GM20000 (cell line): ENCODE measurements at regions not wholly inside any gene's neighbourhood (a gene's known extent, or its start where the extent isn't known, plus 50 kb on each side); places are given as distances from the start of the nearest gene placed in this dataset.

ENCODE experiments used
- DNase-seq: peaks from one replicate; pipeline ENCODE4 v3.0.0; 2012; ENCODE audit warnings: low spot score
- TF ChIP-seq, protein P1 (sequence below): IDR thresholded peaks from 2 replicates; pipeline ENCODE4 v1.5.1; 2012; ENCODE audit warnings: mild to moderate bottlenecking, control low read depth; ENCODE audit errors: extremely low read depth, missing control alignments

DNA sequence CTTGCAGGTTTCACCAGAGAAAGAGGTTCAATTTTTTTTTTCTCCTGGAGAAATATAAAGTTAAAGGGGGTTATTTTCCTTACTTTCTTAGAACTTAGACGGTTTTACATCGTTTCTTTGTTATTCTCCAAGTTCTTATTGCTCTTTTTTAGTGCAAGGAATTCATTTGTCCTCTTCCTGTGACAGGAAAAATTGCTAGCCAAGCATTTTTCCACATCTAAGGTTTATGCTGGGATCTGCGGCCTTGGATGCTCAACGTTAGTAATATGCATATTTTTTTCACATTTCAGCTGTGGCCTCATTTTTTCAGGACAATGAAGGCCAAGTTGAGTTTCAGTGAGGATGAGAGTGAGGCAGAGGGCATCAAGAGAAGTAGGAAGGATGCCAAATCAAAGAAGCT, 948.9 kb downstream of the PCDH19 start:
- no peak for DNase-seq
- TF ChIP-seq, protein P1, sequence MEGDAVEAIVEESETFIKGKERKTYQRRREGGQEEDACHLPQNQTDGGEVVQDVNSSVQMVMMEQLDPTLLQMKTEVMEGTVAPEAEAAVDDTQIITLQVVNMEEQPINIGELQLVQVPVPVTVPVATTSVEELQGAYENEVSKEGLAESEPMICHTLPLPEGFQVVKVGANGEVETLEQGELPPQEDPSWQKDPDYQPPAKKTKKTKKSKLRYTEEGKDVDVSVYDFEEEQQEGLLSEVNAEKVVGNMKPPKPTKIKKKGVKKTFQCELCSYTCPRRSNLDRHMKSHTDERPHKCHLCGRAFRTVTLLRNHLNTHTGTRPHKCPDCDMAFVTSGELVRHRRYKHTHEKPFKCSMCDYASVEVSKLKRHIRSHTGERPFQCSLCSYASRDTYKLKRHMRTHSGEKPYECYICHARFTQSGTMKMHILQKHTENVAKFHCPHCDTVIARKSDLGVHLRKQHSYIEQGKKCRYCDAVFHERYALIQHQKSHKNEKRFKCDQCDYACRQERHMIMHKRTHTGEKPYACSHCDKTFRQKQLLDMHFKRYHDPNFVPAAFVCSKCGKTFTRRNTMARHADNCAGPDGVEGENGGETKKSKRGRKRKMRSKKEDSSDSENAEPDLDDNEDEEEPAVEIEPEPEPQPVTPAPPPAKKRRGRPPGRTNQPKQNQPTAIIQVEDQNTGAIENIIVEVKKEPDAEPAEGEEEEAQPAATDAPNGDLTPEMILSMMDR: no peak

DNA sequence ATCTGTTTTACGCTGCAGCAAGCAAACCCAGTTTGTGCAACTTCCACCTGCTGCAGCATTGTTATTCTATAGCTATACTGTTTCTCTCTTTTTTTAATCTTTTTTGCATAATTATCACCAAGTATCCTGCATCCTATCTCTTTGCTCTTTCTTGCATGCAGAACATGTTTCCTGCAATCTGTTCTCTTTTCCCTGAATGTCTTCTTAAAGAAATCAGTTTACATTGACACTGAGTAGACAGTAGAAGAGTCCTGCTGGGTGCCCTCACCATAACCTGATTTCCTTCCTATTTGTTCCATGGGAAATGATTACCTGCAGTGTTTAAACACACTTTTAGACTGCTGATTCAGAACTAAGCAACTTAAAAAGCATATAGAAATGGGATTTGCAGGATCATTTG, 964.7 kb downstream of the PCDH19 start:
- no peak for DNase-seq
- TF ChIP-seq, protein P1: no peak

DNA sequence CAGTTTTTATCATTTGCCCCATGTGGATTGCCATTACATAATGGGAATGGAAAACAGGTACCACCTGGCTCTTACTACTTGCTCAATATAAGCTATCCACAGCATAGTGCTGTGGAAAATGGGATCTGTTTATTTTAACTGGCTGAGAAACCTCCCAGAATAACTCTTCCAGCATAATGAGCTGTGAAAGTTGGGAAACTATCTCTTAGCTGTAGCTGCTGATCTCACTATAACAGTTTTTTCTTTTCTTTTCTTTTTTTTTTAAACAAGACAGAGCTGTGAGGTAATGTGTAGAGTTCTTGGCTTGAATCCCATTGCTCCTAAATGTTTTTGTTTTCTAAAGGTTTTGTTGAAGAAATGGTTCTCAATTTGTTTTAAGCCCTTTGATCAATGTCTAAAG, 988.3 kb downstream of the PCDH19 start:
- DNase-seq: no peak
- TF ChIP-seq, protein P1: no peak

DNA sequence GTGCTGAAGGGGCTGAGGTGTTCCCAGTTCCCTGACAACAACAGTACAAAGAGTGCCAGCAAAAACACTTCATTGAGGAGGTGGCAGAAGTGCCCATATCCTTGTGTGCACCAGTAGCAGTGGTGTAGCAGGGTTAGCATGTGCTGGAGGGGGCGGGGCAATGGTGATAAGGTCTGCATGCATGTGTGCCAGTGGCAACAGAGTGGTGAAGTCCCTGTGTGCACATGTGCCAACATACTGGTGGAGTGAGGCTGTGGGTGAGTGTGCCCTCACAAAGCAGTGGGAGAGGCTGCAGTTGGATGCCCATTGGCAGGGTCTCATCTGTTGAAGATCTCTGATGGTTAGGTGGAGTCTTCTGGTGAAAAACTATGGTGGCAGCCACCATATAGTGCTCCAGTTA, 994.6 kb downstream of the PCDH19 start:
- TF ChIP-seq, protein P1: no peak
- DNase-seq: no peak

DNA sequence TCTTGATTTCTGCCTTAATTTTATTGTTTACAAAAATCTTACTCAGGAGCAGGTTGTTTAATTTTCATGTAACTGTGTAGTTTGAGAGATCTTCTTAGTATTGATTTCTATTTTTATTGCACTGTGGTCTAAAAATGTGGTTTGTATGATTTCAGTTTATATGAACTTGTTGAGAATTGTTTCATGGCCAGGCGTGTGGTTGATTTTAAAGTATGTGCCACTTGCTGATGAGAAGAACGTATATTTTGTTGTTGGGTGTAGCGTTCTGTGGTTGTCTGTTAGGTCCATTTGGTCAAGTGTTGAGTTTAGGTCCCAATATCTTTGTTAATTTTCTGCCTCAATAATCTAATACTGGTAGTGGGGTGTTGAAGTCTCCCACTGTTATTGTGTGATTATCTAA, 996.8 kb downstream of the PCDH19 start:
- no peak for DNase-seq
- TF ChIP-seq, protein P1: no peak

DNA sequence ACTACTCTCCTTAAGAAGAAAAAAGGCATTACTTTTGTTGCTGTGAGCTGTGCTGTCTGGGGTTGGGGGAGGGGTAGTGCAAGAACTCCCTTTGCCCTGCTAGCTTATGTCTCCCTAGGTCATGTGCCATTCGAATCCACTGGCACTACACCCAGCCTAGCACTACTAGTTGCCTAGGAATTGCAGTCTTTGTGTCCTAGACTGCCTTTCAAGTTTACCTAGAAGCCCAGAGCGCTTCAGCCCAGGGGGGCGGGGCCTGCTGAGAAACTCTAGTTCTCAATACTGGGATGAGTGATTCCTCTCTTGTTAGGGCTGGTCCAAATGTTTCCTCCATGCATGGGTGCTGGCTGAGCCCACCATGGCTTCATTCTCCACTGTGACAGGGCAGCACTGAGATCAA, 1011.5 kb downstream of the PCDH19 start:
- DNase-seq: no peak
- TF ChIP-seq, protein P1: no peak

DNA sequence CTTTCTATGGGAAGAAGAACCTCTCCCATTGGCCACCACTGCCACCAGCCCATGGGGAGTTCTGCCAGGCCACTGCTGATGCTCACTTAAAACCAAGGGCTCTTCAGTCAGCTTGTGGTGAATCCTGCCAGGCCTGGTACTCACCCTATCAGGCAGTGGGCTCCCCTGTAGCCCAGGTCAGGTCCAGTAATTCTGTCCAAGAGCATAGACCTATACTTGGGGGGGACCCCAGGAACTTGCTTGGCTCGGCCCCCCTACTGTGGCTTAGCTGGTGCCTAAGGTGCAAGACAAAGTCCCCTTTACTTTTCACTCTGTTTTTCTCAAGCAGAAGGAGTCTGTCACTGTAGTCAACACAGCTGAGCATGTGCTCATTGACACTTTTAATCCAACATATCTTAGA, 1012.2 kb downstream of the PCDH19 start:
- TF ChIP-seq, protein P1: no peak
- DNase-seq: no peak
